ENCODE measurements at regions not wholly inside any gene's neighbourhood (a gene's known extent, or its start where the extent isn't known, plus 50 kb on each side); places are given as distances from the start of the nearest gene placed in this dataset.

- Mint-ChIP-seq H3K9me3 (no peaks in the 10 kb centered on the region; the same call in 2 of the 3 replicates), H3K36me3 (ENCODE audit: low read depth) (no peaks in the 10 kb centered on the region), H3K4me3 (no peak overlapping the region), H3K27ac (no peak overlapping the region; the same call in 1 of the 2 replicates), H3K27me3 (ENCODE audit: insufficient read depth, low read depth, poor library complexity) (peaks cover 21% of the 10 kb centered on the region), H3K4me1 (peaks cover 18% of the 10 kb centered on the region)
- Histone ChIP-seq H3F3A (replicated peaks; ENCODE audit: low read depth) (no peaks in the 10 kb centered on the region; the same call in 1 of the 2 replicates), H3K4me2 (no peak overlapping the region), H3K27me3 (ENCODE audit: insufficient read depth) (no peaks in the 10 kb centered on the region), H2AFZ (no peak overlapping the region), H3K79me2 (replicated peaks; ENCODE audit: insufficient read depth) (no peaks in the 10 kb centered on the region), H3K4me1 (ENCODE audit: insufficient read depth) (0 out of 2 replicates have a peak, but pooled peaks cover 10% of the 10 kb centered on the region), H3K9me2 (ENCODE audit: insufficient read depth) (0 out of 2 replicates have a peak, but pooled peaks cover 4% of the 10 kb centered on the region), H4K20me1 (replicated peaks; ENCODE audit: insufficient read depth) (no peaks in the 10 kb centered on the region), H3K27ac (ENCODE audit: low read depth) (no peak overlapping the region), H3K36me3 (ENCODE audit: insufficient read depth) (no peaks in the 10 kb centered on the region), H3K4me3 (no peak overlapping the region)
- DNase-seq (ENCODE audit: low spot score) (no peak), ATAC-seq (no peak)
- TF ChIP-seq NANOG (IDR thresholded peaks at IDR 0.05; ENCODE audit: borderline replicate concordance) (no peak), STAT1 (IDR thresholded peaks at IDR 0.05; ENCODE audit: unreplicated experiment) (no peak), JUNB (IDR thresholded peaks at IDR 0.05; ENCODE audit: unreplicated experiment) (no peak), POLR2AphosphoS5 (IDR thresholded peaks at IDR 0.05; ENCODE audit: low read depth) (no peak), EZH2phosphoT487 (IDR thresholded peaks at IDR 0.05; ENCODE audit: unreplicated experiment) (no peak), ZNF331 (CRISPR knock-in tag; IDR thresholded peaks at IDR 0.05; ENCODE audit: low read depth) (no peak), CREB1 (CRISPR knock-in tag; IDR thresholded peaks at IDR 0.05; ENCODE audit: low read depth) (no peak)
- TF ChIP-seq, protein P1, sequence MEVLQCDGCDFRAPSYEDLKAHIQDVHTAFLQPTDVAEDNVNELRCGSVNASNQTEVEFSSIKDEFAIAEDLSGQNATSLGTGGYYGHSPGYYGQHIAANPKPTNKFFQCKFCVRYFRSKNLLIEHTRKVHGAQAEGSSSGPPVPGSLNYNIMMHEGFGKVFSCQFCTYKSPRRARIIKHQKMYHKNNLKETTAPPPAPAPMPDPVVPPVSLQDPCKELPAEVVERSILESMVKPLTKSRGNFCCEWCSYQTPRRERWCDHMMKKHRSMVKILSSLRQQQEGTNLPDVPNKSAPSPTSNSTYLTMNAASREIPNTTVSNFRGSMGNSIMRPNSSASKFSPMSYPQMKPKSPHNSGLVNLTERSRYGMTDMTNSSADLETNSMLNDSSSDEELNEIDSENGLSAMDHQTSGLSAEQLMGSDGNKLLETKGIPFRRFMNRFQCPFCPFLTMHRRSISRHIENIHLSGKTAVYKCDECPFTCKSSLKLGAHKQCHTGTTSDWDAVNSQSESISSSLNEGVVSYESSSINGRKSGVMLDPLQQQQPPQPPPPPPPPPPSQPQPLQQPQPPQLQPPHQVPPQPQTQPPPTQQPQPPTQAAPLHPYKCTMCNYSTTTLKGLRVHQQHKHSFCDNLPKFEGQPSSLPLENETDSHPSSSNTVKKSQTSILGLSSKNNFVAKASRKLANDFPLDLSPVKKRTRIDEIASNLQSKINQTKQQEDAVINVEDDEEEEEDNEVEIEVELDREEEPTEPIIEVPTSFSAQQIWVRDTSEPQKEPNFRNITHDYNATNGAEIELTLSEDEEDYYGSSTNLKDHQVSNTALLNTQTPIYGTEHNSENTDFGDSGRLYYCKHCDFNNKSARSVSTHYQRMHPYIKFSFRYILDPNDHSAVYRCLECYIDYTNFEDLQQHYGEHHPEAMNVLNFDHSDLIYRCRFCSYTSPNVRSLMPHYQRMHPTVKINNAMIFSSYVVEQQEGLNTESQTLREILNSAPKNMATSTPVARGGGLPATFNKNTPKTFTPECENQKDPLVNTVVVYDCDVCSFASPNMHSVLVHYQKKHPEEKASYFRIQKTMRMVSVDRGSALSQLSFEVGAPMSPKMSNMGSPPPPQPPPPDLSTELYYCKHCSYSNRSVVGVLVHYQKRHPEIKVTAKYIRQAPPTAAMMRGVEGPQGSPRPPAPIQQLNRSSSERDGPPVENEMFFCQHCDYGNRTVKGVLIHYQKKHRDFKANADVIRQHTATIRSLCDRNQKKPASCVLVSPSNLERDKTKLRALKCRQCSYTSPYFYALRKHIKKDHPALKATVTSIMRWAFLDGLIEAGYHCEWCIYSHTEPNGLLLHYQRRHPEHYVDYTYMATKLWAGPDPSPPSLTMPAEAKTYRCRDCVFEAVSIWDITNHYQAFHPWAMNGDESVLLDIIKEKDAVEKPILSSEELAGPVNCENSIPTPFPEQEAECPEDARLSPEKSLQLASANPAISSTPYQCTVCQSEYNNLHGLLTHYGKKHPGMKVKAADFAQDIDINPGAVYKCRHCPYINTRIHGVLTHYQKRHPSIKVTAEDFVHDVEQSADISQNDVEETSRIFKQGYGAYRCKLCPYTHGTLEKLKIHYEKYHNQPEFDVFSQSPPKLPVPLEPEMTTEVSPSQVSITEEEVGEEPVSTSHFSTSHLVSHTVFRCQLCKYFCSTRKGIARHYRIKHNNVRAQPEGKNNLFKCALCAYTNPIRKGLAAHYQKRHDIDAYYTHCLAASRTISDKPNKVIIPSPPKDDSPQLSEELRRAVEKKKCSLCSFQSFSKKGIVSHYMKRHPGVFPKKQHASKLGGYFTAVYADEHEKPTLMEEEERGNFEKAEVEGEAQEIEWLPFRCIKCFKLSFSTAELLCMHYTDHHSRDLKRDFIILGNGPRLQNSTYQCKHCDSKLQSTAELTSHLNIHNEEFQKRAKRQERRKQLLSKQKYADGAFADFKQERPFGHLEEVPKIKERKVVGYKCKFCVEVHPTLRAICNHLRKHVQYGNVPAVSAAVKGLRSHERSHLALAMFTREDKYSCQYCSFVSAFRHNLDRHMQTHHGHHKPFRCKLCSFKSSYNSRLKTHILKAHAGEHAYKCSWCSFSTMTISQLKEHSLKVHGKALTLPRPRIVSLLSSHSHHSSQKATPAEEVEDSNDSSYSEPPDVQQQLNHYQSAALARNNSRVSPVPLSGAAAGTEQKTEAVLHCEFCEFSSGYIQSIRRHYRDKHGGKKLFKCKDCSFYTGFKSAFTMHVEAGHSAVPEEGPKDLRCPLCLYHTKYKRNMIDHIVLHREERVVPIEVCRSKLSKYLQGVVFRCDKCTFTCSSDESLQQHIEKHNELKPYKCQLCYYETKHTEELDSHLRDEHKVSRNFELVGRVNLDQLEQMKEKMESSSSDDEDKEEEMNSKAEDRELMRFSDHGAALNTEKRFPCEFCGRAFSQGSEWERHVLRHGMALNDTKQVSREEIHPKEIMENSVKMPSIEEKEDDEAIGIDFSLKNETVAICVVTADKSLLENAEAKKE (CRISPR knock-in tag; IDR thresholded peaks at IDR 0.05) = no peak
Observed at GRCh38 chr22:17305076-17305475, 64.2 kb upstream of the CECR2 start.

Data from GM23338 (cell line).